Vagina (tissue), 2 donors: ENCODE measurements at regions not wholly inside any gene's neighbourhood (a gene's known extent, or its start where the extent isn't known, plus 50 kb on each side); places are given as distances from the start of the nearest gene placed in this dataset.

ENCODE experiments used
- DNase-seq, 2 donors: peaks; one replicate each; pipeline ENCODE4 v3.0.0-alpha.2; 2017; ENCODE audit errors: extremely low spot score in 2 of 2
- H3K27ac ChIP-seq: fragments of 200-600 bp; sonication (generic); one replicate; pipeline ENCODE4 v1.5.1; 2019
- H3K27me3 ChIP-seq: fragments of 200-600 bp; sonication (generic); one replicate; pipeline ENCODE4 v1.5.1; 2019
- H3K36me3 ChIP-seq, 2 donors: fragments of 200-600 bp; sonication (generic); one replicate each; pipeline ENCODE4 v1.5.1; 2017 to 2019
- H3K4me1 ChIP-seq: fragments of 200-600 bp; sonication (generic); one replicate; pipeline ENCODE4 v1.5.1; 2019
- H3K4me3 ChIP-seq, 2 donors: fragments of 200-600 bp; sonication (generic); 1 replicate in 1 of 2; 2 replicates in 1 of 2; pipeline ENCODE4 v1.5.1; 2016 to 2019
- H3K9me3 ChIP-seq: fragments of 200-600 bp; sonication (generic); one replicate; pipeline ENCODE4 v1.5.1; 2019
- CTCF ChIP-seq, 3 experiments: fragments of 450-650 bp in 2 of 3; fragments of 200-600 bp in 1 of 3; sonication (generic) in 1 of 3; IDR thresholded peaks; one replicate each; pipeline ENCODE4 v1.5.1; 2017 to 2019; ENCODE audit warnings: antibody characterized with exemption in 3 of 3, mild to moderate bottlenecking in 2 of 3, moderate library complexity in 2 of 3
- POLR2A ChIP-seq, 2 donors: fragments of 450-650 bp; IDR thresholded peaks; one replicate each; pipeline ENCODE4 v1.6.1; 2017; ENCODE audit warnings: antibody characterized with exemption in 2 of 2, mild to moderate bottlenecking in 2 of 2, moderate library complexity in 2 of 2
- POLR2AphosphoS5 ChIP-seq, 2 donors: sonication (generic); formaldehyde crosslinking; IDR thresholded peaks; one replicate each; pipeline ENCODE4 v1.9.0; 2017; ENCODE audit warnings: antibody characterized with exemption in 2 of 2, mild to moderate bottlenecking in 2 of 2, low read depth in 1 of 2; ENCODE audit not compliant: insufficient read depth in 1 of 2
- intact Hi-C: fragments of 100-400 bp; cut with DNase I; formaldehyde crosslinking; loops from one replicate; pipeline ENCODE4 v1.15.1; 2023

- no peaks in the 10 kb centered on the region for H3K36me3 ChIP-seq
- no peak overlapping the region for H3K4me3 ChIP-seq
- no peaks in the 10 kb centered on the region for H3K9me3 ChIP-seq
- no peak for TF ChIP-seq CTCF (IDR thresholded peaks at IDR 0.05)
- TF ChIP-seq POLR2AphosphoS5 (IDR thresholded peaks at IDR 0.05; ENCODE audit: insufficient read depth in 1 of 2, low read depth in 1 of 2), result no peak
- no peak for TF ChIP-seq POLR2A (IDR thresholded peaks at IDR 0.05)
- DNase-seq, result no peak
- H3K27me3 ChIP-seq, result no peaks in the 10 kb centered on the region
- no peak overlapping the region for H3K27ac ChIP-seq
- intact Hi-C loops, result no loop called here
- H3K4me1 ChIP-seq, result no peaks in the 10 kb centered on the region
Observed at GRCh38 chr13:65057986-65058385, 2172.2 kb downstream of the PCDH9 start.

GRCh38 chr13:65054277-65054676, 2175.9 kb downstream of the PCDH9 start:
- TF ChIP-seq POLR2AphosphoS5 (IDR thresholded peaks at IDR 0.05; ENCODE audit: insufficient read depth in 1 of 2, low read depth in 1 of 2) (no peak), CTCF (IDR thresholded peaks at IDR 0.05) (no peak), POLR2A (IDR thresholded peaks at IDR 0.05) (no peak)
- H3K27ac ChIP-seq, result no peak overlapping the region
- H3K36me3 ChIP-seq, result no peaks in the 10 kb centered on the region
- no peaks in the 10 kb centered on the region for H3K4me1 ChIP-seq
- no peak for DNase-seq
- intact Hi-C loops, result no loop called here
- H3K27me3 ChIP-seq, result no peaks in the 10 kb centered on the region
- H3K4me3 ChIP-seq, result no peak overlapping the region
- no peaks in the 10 kb centered on the region for H3K9me3 ChIP-seq

- Histone ChIP-seq H3K4me1 (no peaks in the 10 kb centered on the region), H3K27ac (no peak overlapping the region), H3K27me3 (no peaks in the 10 kb centered on the region), H3K4me3 (no peak overlapping the region), H3K36me3 (no peaks in the 10 kb centered on the region), H3K9me3 (no peaks in the 10 kb centered on the region)
- no peak for DNase-seq
- TF ChIP-seq POLR2A (IDR thresholded peaks at IDR 0.05) (no peak), POLR2AphosphoS5 (IDR thresholded peaks at IDR 0.05; ENCODE audit: insufficient read depth in 1 of 2, low read depth in 1 of 2) (no peak), CTCF (IDR thresholded peaks at IDR 0.05) (no peak)
- intact Hi-C loops, result no loop called here
Observed at GRCh38 chr13:65036999-65037398, 2193.1 kb downstream of the PCDH9 start.

- no peak overlapping the region for H3K27ac ChIP-seq
- TF ChIP-seq CTCF (IDR thresholded peaks at IDR 0.05), result no peak
- no peak for TF ChIP-seq POLR2A (IDR thresholded peaks at IDR 0.05)
- no peak for TF ChIP-seq POLR2AphosphoS5 (IDR thresholded peaks at IDR 0.05; ENCODE audit: insufficient read depth in 1 of 2, low read depth in 1 of 2)
- intact Hi-C loops, result no loop called here
Observed at GRCh38 chr13:65035302-65035701, 2194.8 kb downstream of the PCDH9 start.

GRCh38 chr13:65034266-65034665, 2195.9 kb downstream of the PCDH9 start:
- Histone ChIP-seq H3K36me3 (no peaks in the 10 kb centered on the region), H3K27ac (no peak overlapping the region), H3K4me1 (no peaks in the 10 kb centered on the region), H3K4me3 (no peak overlapping the region), H3K27me3 (no peaks in the 10 kb centered on the region), H3K9me3 (no peaks in the 10 kb centered on the region)
- no peak for DNase-seq
- TF ChIP-seq CTCF (IDR thresholded peaks at IDR 0.05) (no peak), POLR2AphosphoS5 (IDR thresholded peaks at IDR 0.05; ENCODE audit: insufficient read depth in 1 of 2, low read depth in 1 of 2) (no peak), POLR2A (IDR thresholded peaks at IDR 0.05) (no peak)
- intact Hi-C loops, result no loop called here

More at GRCh38 chr13:65035302-65035701, 2194.8 kb downstream of the PCDH9 start:
- H3K27me3 ChIP-seq, result no peaks in the 10 kb centered on the region
- H3K36me3 ChIP-seq, result no peaks in the 10 kb centered on the region
- no peaks in the 10 kb centered on the region for H3K9me3 ChIP-seq
- no peak overlapping the region for H3K4me3 ChIP-seq
- no peaks in the 10 kb centered on the region for H3K4me1 ChIP-seq
- no peak for DNase-seq
